ENCODE measurements at regions not wholly inside any gene's neighbourhood (a gene's known extent, or its start where the extent isn't known, plus 50 kb on each side); places are given as distances from the start of the nearest gene placed in this dataset.
"Not testable (repeated sequence)": the region's sequence is repeated elsewhere in the genome, so short reads cannot be mapped to it uniquely, and the experiment has no call there.

- DNase-seq, result no peak
Measured at GRCh38 chr7:142698429-142698828, 50.8 kb upstream of the PRSS1 start.

GRCh38 chr7:142697270-142697669, 52.0 kb upstream of the PRSS1 start:
- DNase-seq, result no peak

GRCh38 chr7:142696456-142697179, 52.7 kb upstream of the PRSS1 start:
- no peak for DNase-seq

- DNase-seq, result no peak
Measured at GRCh38 chr7:142693911-142694310, 55.4 kb upstream of the PRSS1 start.

GRCh38 chr7:142690554-142691182, 58.6 kb upstream of the PRSS1 start:
- no peak for DNase-seq

- no peak for DNase-seq
Measured at GRCh38 chr7:142689439-142690120, 59.7 kb upstream of the PRSS1 start.

- no peak for DNase-seq
Measured at GRCh38 chr7:142685877-142686508, 63.3 kb upstream of the PRSS1 start.

- no peak for DNase-seq
Measured at GRCh38 chr7:142681314-142682092, 67.8 kb upstream of the PRSS1 start.

- DNase-seq, result no peak
Measured at GRCh38 chr7:142671506-142671905, 77.8 kb upstream of the PRSS1 start.

GRCh38 chr7:142670511-142670910, 78.8 kb upstream of the PRSS1 start:
- no peak for DNase-seq

GRCh38 chr7:142669074-142669654, 80.1 kb upstream of the PRSS1 start:
- DNase-seq, result peak; percentile 1

- no peak for DNase-seq
Measured at GRCh38 chr7:142668495-142668894, 80.8 kb upstream of the PRSS1 start.

- DNase-seq, result no peak
Measured at GRCh38 chr7:142657376-142657775, 91.9 kb upstream of the PRSS1 start.

- no peak for DNase-seq
Measured at GRCh38 chr7:142654398-142654797, 94.9 kb upstream of the PRSS1 start.

- DNase-seq, result no peak
Measured at GRCh38 chr7:142647749-142648148, 101.5 kb upstream of the PRSS1 start.

GRCh38 chr7:142646386-142647140, 102.7 kb upstream of the PRSS1 start:
- no peak for DNase-seq

- DNase-seq, result no peak
Measured at GRCh38 chr7:142645777-142646176, 103.5 kb upstream of the PRSS1 start.

GRCh38 chr7:142642316-142642715, 107.0 kb upstream of the PRSS1 start:
- no peak for DNase-seq

GRCh38 chr7:142641252-142641651, 108.0 kb upstream of the PRSS1 start:
- DNase-seq, result not testable (repeated sequence)

GRCh38 chr7:142638581-142638980, 110.7 kb upstream of the PRSS1 start:
- no peak for DNase-seq

- DNase-seq, result no peak
Measured at GRCh38 chr7:142637240-142637639, 112.0 kb upstream of the PRSS1 start.

GRCh38 chr7:142636751-142637150, 112.5 kb upstream of the PRSS1 start:
- DNase-seq, result no peak
